ENCODE measurements at regions not wholly inside any gene's neighbourhood (a gene's known extent, or its start where the extent isn't known, plus 50 kb on each side); places are given as distances from the start of the nearest gene placed in this dataset.
A peak's percentile ranks its signal among the peaks of the same experiment; 100 is the strongest.

DNA sequence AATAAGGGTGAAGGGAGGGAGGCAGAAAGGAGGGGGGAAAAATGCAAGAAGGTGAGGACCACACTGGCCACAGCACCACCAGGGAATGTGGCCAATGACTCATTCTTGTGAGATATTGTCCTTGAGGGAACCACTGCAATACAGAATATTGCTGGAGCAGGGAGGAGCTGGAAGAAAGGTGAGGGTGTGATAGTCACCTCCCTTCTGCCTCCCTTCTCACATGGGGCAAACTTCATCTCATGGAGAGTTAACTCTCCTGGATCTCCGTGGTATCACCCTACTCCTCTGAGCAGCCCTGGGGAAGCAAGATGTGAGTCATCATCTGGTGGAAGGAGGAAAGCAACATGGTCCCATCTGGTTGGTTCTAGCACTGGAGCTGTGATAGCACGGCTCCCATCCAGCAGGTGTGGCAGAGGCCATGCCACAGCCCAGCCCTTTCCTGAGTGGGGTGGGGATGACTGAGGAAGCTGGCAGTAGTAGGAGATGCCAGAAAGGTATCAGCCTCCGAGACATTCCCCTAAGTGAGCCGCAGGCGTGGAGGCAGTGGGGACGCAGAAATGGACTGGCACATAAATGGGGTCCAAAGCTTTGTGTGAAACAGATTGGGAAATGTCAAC is 115.9 kb upstream of the LPP start:
- no peaks in the 10 kb centered on the region for H3K9me3 ChIP-seq
- TF ChIP-seq JUND (IDR thresholded peaks at IDR 0.05) (0 out of 2 replicates have a peak, but pooled peaks have one; percentile 6), FOSL2 (IDR thresholded peaks at IDR 0.05; ENCODE audit: borderline replicate concordance, low read depth) (peak; percentile 36), POLR2AphosphoS5 (IDR thresholded peaks at IDR 0.05; ENCODE audit: low read depth, low read length) (no peak)
- TF ChIP-seq, protein P1, sequence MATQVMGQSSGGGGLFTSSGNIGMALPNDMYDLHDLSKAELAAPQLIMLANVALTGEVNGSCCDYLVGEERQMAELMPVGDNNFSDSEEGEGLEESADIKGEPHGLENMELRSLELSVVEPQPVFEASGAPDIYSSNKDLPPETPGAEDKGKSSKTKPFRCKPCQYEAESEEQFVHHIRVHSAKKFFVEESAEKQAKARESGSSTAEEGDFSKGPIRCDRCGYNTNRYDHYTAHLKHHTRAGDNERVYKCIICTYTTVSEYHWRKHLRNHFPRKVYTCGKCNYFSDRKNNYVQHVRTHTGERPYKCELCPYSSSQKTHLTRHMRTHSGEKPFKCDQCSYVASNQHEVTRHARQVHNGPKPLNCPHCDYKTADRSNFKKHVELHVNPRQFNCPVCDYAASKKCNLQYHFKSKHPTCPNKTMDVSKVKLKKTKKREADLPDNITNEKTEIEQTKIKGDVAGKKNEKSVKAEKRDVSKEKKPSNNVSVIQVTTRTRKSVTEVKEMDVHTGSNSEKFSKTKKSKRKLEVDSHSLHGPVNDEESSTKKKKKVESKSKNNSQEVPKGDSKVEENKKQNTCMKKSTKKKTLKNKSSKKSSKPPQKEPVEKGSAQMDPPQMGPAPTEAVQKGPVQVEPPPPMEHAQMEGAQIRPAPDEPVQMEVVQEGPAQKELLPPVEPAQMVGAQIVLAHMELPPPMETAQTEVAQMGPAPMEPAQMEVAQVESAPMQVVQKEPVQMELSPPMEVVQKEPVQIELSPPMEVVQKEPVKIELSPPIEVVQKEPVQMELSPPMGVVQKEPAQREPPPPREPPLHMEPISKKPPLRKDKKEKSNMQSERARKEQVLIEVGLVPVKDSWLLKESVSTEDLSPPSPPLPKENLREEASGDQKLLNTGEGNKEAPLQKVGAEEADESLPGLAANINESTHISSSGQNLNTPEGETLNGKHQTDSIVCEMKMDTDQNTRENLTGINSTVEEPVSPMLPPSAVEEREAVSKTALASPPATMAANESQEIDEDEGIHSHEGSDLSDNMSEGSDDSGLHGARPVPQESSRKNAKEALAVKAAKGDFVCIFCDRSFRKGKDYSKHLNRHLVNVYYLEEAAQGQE (IDR thresholded peaks at IDR 0.05; ENCODE audit: low read depth, low read length), result no peak
- TF ChIP-seq, protein P2, sequence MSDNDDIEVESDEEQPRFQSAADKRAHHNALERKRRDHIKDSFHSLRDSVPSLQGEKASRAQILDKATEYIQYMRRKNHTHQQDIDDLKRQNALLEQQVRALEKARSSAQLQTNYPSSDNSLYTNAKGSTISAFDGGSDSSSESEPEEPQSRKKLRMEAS (IDR thresholded peaks at IDR 0.05; ENCODE audit: low read depth), result 0 out of 2 replicates have a peak, but pooled peaks have one; percentile 25

GRCh38 chr3:188041193-188041592 is 112.8 kb upstream of the LPP start:
- peaks cover 0 to 2% of the 10 kb centered on the region in 2 experiments; a peak in 1 of 4 replicates for H3K4me1 ChIP-seq (ENCODE audit: control insufficient read depth in 1 of 2, insufficient read depth in 2 of 2, low read depth in 1 of 2, low read length in 1 of 2)
- no peaks in the 10 kb centered on the region for H3K79me2 ChIP-seq (ENCODE audit: insufficient read depth)
- ChIA-PET CTCF (no interaction called here), POLR2A (no interaction called here)
- no peak overlapping the region for H3K9ac ChIP-seq
- no peak for DNase-seq
- WGBS (ENCODE audit: low lambda C conversion rate), result 91% methylated on average over 1 of the region's 1 CpG
- no peaks in the 10 kb centered on the region for H3K27me3 ChIP-seq (ENCODE audit: insufficient read depth)
- H3K36me3 ChIP-seq (replicated peaks in 1 of 2; ENCODE audit: control insufficient read depth in 1 of 2, insufficient read depth in 2 of 2, low read length in 1 of 2), result no peaks in the 10 kb centered on the region
- H3K4me2 ChIP-seq, result no peak overlapping the region
- H3K27ac ChIP-seq (ENCODE audit: low read depth in 2 of 2, low read length in 1 of 2), result no peak overlapping the region
- H3K9me2 ChIP-seq, result no peaks in the 10 kb centered on the region
- no peaks in the 10 kb centered on the region for H3K9me3 ChIP-seq
- H4K20me1 ChIP-seq (ENCODE audit: insufficient read depth), result no peaks in the 10 kb centered on the region
- H3F3A ChIP-seq (replicated peaks; ENCODE audit: insufficient read depth), result no peaks in the 10 kb centered on the region
- H3K4me3 ChIP-seq (ENCODE audit: low read depth in 2 of 2, low read length in 1 of 2), result no peak overlapping the region
- TF ChIP-seq FOXJ3 (CRISPR knock-in tag; IDR thresholded peaks at IDR 0.05), result no peak
- no peak for TF ChIP-seq NRF1 (IDR thresholded peaks at IDR 0.05; ENCODE audit: low read depth, low read length)
- TF ChIP-seq SIN3A (IDR thresholded peaks at IDR 0.05; ENCODE audit: borderline replicate concordance, low read depth, low read length), result no peak
- no peak for TF ChIP-seq NFIC (IDR thresholded peaks at IDR 0.05; ENCODE audit: borderline replicate concordance)
- TF ChIP-seq TEAD4 (IDR thresholded peaks at IDR 0.05; ENCODE audit: borderline replicate concordance, insufficient read depth), result no peak
- TF ChIP-seq RXRA (IDR thresholded peaks at IDR 0.05; ENCODE audit: borderline replicate concordance, low read depth), result no peak
- no peak for TF ChIP-seq ELF1 (IDR thresholded peaks at IDR 0.05)
- TF ChIP-seq CTCF (IDR thresholded peaks at IDR 0.05), result no peak
- TF ChIP-seq TCF12 (IDR thresholded peaks at IDR 0.05), result no peak
- TF ChIP-seq RAD21 (IDR thresholded peaks at IDR 0.05; ENCODE audit: low read length), result no peak
- no peak for TF ChIP-seq RCOR1 (IDR thresholded peaks at IDR 0.05; ENCODE audit: low read length)
- no peak for TF ChIP-seq JUND (IDR thresholded peaks at IDR 0.05)
- TF ChIP-seq MEF2A (IDR thresholded peaks at IDR 0.05; ENCODE audit: borderline replicate concordance, low read depth), result no peak
- TF ChIP-seq POLR2AphosphoS5 (IDR thresholded peaks at IDR 0.05; ENCODE audit: low read depth, low read length), result no peak
- no peak overlapping the region for H2AFZ ChIP-seq (ENCODE audit: low read depth)

More for the DNA sequence above, 115.9 kb upstream of the LPP start:
- no peaks in the 10 kb centered on the region for H3F3A ChIP-seq (replicated peaks; ENCODE audit: insufficient read depth)
- no peak overlapping the region for H3K9ac ChIP-seq
- no peaks in the 10 kb centered on the region for H3K9me2 ChIP-seq
- no peaks in the 10 kb centered on the region for H3K36me3 ChIP-seq (replicated peaks in 1 of 2; ENCODE audit: control insufficient read depth in 1 of 2, insufficient read depth in 2 of 2, low read length in 1 of 2)
- CTCF ChIA-PET, result no interaction called here
- no peak overlapping the region for H2AFZ ChIP-seq (ENCODE audit: low read depth)
- peak overlapping the region; percentile 57; the same call in 1 of the 2 replicates for H3K4me2 ChIP-seq
- no peaks in the 10 kb centered on the region for H4K20me1 ChIP-seq (ENCODE audit: insufficient read depth)
- H3K4me1 ChIP-seq (ENCODE audit: control insufficient read depth in 1 of 2, insufficient read depth in 2 of 2, low read depth in 1 of 2, low read length in 1 of 2), result peaks cover 0 to 2% of the 10 kb centered on the region in 2 experiments; a peak in 1 of 4 replicates
- DNase-seq, result no peak
- no peaks in the 10 kb centered on the region for H3K27me3 ChIP-seq (ENCODE audit: insufficient read depth)
- no peak overlapping the region for H3K27ac ChIP-seq (ENCODE audit: low read depth in 2 of 2, low read length in 1 of 2)
- whole genome bisulfite sequencing (ENCODE audit: low lambda C conversion rate), result 62% methylated on average over 5 of the region's 6 CpGs
- POLR2A ChIA-PET, result no interaction called here
- no peak overlapping the region for H3K4me3 ChIP-seq (ENCODE audit: low read depth in 2 of 2, low read length in 1 of 2)
- H3K79me2 ChIP-seq (ENCODE audit: insufficient read depth), result no peaks in the 10 kb centered on the region

All from SK-N-SH (cell line).